EH (cell line): ENCODE measurements at regions not wholly inside any gene's neighbourhood (a gene's known extent, or its start where the extent isn't known, plus 50 kb on each side); places are given as distances from the start of the nearest gene placed in this dataset.

Source experiments
- DNase-seq: peaks from one replicate; pipeline ENCODE4 v3.0.0-alpha.2; 2015; ENCODE audit warnings: low read depth

GRCh38 chr17:83178533-83179304, 99.3 kb downstream of the METRNL start:
- no peak for DNase-seq

DNA sequence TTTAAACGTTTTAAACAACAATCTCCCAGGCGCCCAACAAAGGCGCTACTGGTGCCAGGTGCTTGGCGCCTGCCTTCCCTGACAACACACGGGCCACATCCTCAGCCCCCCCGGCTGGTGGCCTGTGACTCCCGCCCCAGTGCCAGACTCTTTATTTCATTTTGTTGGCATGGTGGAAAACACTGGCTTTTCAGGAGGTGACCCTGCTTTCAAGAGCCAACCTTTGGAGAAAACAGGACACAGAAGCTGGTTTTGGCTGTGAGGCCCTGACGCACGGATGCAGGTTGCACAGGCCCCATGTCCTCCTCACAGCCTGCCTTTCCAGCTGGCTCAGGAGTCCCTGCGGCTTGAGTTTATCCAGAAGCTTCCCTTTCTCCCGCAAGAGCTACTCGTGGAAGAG, 100.0 kb downstream of the METRNL start:
- no peak for DNase-seq

GRCh38 chr17:83179811-83180210, 100.4 kb downstream of the METRNL start:
- no peak for DNase-seq

DNA sequence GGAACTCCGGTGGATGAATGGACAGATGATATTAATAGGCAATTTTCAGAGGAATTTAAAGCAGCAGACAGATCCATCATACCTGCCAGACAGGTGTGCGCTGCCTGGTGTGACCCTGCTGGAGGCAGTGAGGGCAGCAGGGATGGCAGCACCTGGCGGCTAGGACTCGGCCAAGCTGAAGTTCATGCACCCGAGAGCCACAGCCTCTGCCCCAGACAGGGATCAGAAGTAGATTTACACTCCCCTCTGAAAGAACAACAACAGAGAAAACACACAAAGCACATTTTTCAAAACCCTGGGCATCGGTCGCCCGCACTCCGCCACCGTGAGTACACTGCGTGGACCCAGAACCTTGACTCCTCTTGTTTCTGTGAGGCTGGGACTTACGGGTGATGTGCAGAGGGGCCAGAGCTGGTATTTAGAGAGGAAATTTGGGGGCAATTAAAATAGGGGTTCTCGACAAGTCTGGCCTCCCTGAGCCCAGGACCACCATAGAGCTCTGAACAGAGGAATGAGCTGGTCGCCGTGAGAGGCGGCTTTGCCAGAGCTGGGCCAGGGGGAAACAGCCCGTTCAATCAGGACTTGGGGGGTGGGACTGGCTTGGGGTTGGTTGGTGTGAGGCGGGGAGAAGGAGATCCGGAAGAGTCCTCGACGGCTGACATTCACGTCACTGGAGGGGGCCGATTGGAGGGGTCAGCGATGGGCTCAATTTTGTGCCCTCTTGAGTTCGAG, 101.0 kb downstream of the METRNL start:
- no peak for DNase-seq

GRCh38 chr17:83180996-83181481, 101.6 kb downstream of the METRNL start:
- no peak for DNase-seq

DNA sequence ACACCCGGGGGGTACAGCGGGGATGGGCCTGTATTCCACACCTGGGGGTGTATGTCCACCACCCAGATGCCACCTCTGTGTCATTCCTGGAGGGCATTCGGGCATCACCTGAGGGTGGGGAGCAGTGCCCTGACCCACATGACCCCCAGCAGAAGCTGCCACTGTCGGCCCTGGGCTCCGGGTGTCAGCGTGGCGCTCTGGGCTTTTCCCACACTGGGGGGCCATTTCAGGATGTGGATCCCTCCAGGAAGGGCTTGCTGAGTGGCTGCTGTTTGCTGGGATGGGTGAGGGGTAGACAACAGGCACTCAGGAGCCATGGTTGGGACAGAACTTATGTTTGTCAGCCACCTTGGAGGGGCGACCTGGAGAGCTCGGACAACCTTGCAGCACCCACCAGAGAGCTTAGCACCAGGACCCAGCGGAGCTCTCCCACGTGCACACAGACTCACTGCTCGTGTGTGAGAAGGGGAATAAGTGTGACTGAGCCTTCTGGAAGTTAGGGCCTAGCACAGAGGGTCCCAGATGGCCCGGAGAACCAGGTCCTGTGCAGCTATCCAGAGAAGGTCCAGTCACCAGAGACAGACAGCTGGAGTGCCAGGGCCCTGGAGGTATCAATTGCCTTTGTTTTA, 102.7 kb downstream of the METRNL start:
- DNase-seq = no peak

GRCh38 chr17:83182620-83183101, 103.3 kb downstream of the METRNL start:
- DNase-seq = no peak

GRCh38 chr17:83183145-83183948, 103.9 kb downstream of the METRNL start:
- no peak for DNase-seq

GRCh38 chr17:83183951-83184506, 104.6 kb downstream of the METRNL start:
- no peak for DNase-seq

- no peak for DNase-seq
Measured at GRCh38 chr17:83185023-83186002, 105.9 kb downstream of the METRNL start.

DNA sequence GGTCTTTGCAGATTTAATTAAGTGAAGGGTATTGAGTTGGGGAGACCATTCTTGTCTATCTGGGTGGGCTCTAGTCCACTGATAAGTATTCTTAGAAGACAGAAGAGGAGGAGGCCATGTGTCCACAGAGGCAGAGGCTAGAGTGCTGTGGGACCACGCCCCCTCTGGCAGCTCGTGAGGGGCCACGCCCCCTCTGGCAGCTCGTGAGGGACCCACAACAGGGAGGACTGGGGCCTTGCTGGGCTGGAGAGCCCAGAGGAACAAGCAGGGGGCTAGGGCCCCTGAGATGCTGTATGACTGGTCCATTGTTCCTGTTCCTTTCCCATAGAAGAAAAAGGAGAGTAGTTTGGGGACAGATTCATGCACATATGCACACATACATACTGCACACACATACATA, 106.8 kb downstream of the METRNL start:
- no peak for DNase-seq

- DNase-seq = no peak
Measured at GRCh38 chr17:83186751-83187421, 107.5 kb downstream of the METRNL start.

DNA sequence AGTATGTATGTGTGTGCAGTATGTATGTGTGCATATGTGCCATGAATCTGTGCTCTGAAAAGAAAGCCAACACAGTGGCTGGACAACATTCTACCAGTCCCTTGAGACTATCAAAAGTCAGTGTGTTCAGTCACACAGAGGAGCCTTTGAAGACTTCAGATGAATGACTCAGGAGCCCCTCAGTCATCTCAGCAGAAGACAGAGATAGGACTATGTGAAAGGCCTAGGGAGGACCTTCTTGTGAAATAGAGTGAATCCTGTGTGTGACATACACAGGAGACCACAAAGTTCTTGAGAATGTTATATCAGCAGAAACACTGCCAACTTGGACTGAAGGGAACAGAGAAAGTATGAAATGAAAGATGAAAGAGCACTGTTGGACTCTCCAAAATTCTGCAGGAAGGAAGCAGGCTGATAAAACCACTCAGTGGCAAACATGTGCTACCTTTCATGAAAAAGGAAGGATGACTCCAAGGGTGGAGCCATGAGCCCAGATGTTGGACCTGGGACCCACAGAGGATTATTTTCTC, 108.4 kb downstream of the METRNL start:
- DNase-seq = no peak

DNA sequence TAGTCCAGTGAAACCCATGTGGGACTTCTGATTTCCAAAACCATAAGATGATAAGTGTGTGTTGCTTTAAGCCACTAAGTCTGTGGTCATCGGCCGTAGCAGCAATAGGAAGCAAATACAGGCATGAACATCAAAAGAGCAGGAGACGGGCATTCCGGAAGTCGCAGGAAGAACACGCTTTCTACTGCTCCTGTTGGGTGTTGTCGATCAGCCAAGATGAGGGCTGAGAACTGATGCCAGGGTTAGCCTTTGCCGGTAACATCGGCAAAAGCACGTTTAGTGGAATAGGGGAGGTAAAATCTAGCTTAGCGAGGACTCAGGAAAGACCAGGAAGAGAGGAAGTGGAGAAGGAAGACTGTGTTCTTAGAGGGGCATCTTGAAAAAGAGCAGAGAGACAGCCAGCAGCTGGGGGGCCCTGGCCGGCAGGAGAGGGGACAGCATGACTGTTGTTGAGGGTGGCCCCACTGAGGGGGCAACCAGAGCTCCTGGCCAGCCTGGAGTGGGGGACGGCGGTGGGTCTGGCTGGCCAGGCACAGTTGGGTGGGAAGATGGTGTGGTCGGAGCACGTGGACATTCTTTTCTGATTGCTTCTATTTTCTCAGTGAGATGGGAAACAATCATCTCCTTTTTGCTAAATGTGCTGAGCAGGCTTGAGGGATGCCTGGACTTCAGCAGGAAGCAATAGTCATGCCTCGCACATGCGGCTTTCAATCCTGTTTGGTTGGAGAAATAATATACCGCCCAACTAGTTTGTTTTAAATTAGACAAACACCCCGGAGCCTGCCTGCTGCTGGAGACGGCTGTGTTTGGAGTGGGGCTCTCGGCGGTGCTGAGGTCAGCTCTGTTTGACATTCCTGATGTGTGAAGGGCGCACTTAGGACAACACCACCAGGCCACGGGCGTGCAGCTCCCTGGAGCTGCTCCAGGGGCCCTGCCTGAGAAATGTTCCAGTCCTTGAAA, 109.9 kb downstream of the METRNL start:
- peak; percentile 95 for DNase-seq

GRCh38 chr17:83190004-83190385, 110.6 kb downstream of the METRNL start:
- DNase-seq = no peak

DNA sequence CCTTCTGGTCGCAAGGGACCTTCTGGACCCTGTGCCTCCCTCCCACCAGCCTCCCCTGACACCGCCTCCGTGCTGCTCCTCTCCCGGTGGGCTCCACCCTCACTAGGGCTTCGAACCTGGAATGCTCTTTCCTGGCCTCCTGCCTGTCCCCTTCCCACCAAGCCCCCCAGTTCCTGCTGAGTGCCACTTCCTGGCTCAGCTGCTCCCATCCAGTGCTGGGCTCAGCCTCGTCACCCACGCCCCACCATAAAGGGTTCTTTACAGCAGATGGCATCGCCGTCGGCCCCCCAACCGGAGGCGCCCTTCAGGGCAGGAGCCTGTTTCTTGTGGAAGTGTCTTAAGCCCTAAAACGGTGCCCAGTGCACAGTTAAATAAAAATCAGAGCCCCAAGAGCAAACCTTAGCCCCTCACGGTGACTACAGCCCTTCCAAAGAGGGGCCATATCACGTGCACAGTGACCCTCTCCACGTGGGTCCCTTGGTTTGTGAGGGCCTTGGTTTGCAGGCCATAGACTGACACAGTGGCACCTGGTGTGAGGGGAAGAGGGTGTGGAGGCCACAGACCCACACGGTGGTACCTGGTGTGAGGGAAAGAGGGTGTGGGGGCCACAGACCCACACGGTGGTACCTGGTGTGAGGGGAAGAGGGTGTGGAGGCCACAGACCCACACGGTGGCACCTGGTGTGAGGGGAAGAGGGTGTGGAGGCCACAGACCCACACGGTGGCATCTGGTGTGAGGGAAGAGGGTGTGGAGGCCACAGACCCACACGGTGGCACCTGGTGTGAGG, 111.4 kb downstream of the METRNL start:
- DNase-seq = no peak

DNA sequence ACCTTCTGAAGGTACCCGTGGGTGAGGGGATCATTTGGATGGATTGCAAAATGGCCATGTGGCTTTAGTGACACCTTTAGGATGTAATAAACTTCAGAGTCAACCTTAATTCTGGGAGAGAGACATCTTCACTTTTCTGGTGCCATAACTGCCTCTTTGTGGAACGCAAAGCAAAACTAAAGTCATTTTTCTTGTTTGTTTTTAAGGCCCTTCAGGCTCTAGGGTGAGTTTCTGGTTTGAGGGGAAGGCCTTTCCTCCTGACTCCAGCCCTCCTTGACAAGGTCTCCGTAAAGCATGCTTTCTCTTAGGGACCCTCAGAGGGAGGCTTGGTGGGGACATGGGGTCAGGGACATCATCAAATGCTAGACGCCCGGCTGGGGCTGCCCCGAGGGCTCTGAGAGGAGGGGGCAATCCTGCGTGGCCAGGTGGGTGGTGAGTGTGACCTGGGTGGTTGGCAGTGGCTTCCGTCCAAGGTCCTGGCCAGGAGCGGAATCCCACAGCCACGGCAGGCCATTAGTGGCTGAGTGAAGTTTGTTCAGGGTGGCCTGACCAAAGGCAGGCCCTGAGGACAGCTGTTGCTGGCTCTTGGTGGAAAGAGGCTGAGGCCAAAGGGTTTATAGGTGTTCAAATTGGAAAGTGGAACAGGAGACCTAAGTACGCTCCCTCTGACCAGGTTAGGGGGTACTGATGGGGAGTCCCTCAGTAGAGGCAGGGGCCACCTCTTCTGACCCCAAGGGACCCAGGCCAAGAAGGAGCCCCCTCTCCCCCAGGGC, 112.2 kb downstream of the METRNL start:
- DNase-seq = no peak
